Endothelial cell of umbilical vein (primary cell): ENCODE measurements at regions not wholly inside any gene's neighbourhood (a gene's known extent, or its start where the extent isn't known, plus 50 kb on each side); places are given as distances from the start of the nearest gene placed in this dataset.

Experiments used
- EZH2 ChIP-seq: IDR thresholded peaks from 2 replicates; pipeline ENCODE4 v1.6.1; 2012; ENCODE audit warnings: borderline replicate concordance, low read depth, mild to moderate bottlenecking, moderate library complexity, low read length, inconsistent platforms; ENCODE audit not compliant: severe bottlenecking
- MYC ChIP-seq: IDR thresholded peaks from one replicate; pipeline ENCODE4 v1.6.1; 2011; ENCODE audit warnings: mild to moderate bottlenecking, low read depth, low read length
- POLR2A ChIP-seq: IDR thresholded peaks from 2 replicates; pipeline ENCODE4 v1.6.1; 2012; ENCODE audit warnings: low read depth, mild to moderate bottlenecking, control low read depth, low read length
- POLR2AphosphoS5 ChIP-seq: IDR thresholded peaks from 2 replicates; pipeline ENCODE4 v1.6.1; 2012; ENCODE audit warnings: low read depth, mild to moderate bottlenecking, control low read depth, low read length, moderate library complexity; ENCODE audit not compliant: insufficient read depth
- TF ChIP-seq, protein P1 (sequence below): IDR thresholded peaks from 2 replicates; pipeline ENCODE4 v1.6.1; 2011; ENCODE audit not compliant: insufficient read depth, insufficient read length
- TF ChIP-seq, protein P2 (sequence below), 2 donors: IDR thresholded peaks; 1 replicate in 1 of 2; 2 replicates in 1 of 2; pipeline ENCODE4 v1.5.1; 2011; ENCODE audit warnings: low read length in 2 of 2, mild to moderate bottlenecking in 2 of 2, moderate library complexity in 2 of 2, control low read depth in 1 of 2, inconsistent platforms in 1 of 2, low read depth in 1 of 2; ENCODE audit not compliant: insufficient read depth in 1 of 2; ENCODE audit errors: extremely low read depth in 1 of 2

DNA sequence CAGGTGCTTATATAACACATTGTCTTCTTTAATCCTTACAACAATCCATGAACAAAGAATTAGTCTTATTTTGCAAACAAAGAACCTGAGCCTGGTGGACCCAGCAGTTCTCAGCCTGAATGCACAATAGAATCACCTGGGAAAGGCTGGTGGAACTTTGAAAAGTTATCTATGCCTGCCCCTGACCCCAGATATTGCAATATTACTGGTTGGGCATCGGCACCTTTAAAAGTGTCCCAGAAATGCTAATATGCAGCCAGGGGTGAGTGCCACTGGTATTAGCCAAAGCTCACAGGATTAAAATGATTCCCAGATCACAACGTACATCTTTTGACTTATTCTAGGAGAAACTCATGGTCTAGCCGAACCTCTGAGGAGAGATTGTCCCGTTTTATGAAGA, 268.8 kb downstream of the KLF5 start:
- TF ChIP-seq, protein P1, sequence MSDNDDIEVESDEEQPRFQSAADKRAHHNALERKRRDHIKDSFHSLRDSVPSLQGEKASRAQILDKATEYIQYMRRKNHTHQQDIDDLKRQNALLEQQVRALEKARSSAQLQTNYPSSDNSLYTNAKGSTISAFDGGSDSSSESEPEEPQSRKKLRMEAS = no peak
- TF ChIP-seq EZH2 (no peak), POLR2A (no peak), POLR2AphosphoS5 (no peak), MYC (no peak)
- TF ChIP-seq, protein P2, sequence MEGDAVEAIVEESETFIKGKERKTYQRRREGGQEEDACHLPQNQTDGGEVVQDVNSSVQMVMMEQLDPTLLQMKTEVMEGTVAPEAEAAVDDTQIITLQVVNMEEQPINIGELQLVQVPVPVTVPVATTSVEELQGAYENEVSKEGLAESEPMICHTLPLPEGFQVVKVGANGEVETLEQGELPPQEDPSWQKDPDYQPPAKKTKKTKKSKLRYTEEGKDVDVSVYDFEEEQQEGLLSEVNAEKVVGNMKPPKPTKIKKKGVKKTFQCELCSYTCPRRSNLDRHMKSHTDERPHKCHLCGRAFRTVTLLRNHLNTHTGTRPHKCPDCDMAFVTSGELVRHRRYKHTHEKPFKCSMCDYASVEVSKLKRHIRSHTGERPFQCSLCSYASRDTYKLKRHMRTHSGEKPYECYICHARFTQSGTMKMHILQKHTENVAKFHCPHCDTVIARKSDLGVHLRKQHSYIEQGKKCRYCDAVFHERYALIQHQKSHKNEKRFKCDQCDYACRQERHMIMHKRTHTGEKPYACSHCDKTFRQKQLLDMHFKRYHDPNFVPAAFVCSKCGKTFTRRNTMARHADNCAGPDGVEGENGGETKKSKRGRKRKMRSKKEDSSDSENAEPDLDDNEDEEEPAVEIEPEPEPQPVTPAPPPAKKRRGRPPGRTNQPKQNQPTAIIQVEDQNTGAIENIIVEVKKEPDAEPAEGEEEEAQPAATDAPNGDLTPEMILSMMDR (IDR thresholded peaks at IDR 0.05; ENCODE audit: extremely low read depth in 1 of 2, insufficient read depth in 1 of 2, low read depth in 1 of 2, low read length in 2 of 2) = no peak
